SK-N-SH treated with all-trans-retinoic acid at 6 μM for 48 hours (cell line): ENCODE measurements at regions not wholly inside any gene's neighbourhood (a gene's known extent, or its start where the extent isn't known, plus 50 kb on each side); places are given as distances from the start of the nearest gene placed in this dataset.
"Not testable (repeated sequence)": the region's sequence is repeated elsewhere in the genome, so short reads cannot be mapped to it uniquely, and the experiment has no call there.

Source experiments
- ATAC-seq: fragments of 200-7000 bp; cut with Tn5 transposase; 3 replicates; pipeline ENCODE4 v1.9.1; 2020; ENCODE audit warnings: mild to moderate bottlenecking, moderate library complexity
- ARNTL ChIP-seq: fragments of 450-650 bp; formaldehyde crosslinking; IDR thresholded peaks from 2 replicates; pipeline ENCODE4 v1.5.0; 2020; ENCODE audit warnings: low read depth, mild to moderate bottlenecking, moderate library complexity, borderline replicate concordance
- BACH2 ChIP-seq: fragments of 250-450 bp; sonication (Bioruptor Pico); IDR thresholded peaks from 2 replicates; pipeline ENCODE4 v1.9.0; 2021; ENCODE audit warnings: mild to moderate bottlenecking, borderline replicate concordance
- CREB5 ChIP-seq: fragments of 250-450 bp; sonication (Bioruptor Pico); IDR thresholded peaks from 2 replicates; pipeline ENCODE4 v1.5.1; 2020; ENCODE audit warnings: low read depth, mild to moderate bottlenecking, moderate library complexity
- CSRNP3 ChIP-seq: fragments of 250-450 bp; sonication (Bioruptor Pico); IDR thresholded peaks from 2 replicates; pipeline ENCODE4 v1.5.1; 2021; ENCODE audit warnings: mild to moderate bottlenecking, moderate library complexity
- ESRRG ChIP-seq: fragments of 250-450 bp; sonication (Bioruptor Pico); IDR thresholded peaks from 2 replicates; pipeline ENCODE4 v1.6.1; 2021; ENCODE audit warnings: mild to moderate bottlenecking
- GLIS3 ChIP-seq: fragments of 250-450 bp; sonication (Bioruptor Pico); IDR thresholded peaks from 2 replicates; pipeline ENCODE4 v1.5.0; 2020; ENCODE audit warnings: mild to moderate bottlenecking, moderate library complexity
- ISL1 ChIP-seq: fragments of 250-450 bp; sonication (Bioruptor Pico); IDR thresholded peaks from 2 replicates; pipeline ENCODE4 v2.1.2; 2022; ENCODE audit warnings: mild to moderate bottlenecking, moderate library complexity
- OSR1 ChIP-seq: fragments of 250-450 bp; sonication (Bioruptor Pico); IDR thresholded peaks from 2 replicates; pipeline ENCODE4 v1.8.0; 2022; ENCODE audit warnings: moderate library complexity, mild to moderate bottlenecking, inconsistent platforms
- PATZ1 ChIP-seq: fragments of 250-450 bp; sonication (Bioruptor Pico); IDR thresholded peaks from 2 replicates; pipeline ENCODE4 v1.8.0; 2020; ENCODE audit warnings: mild to moderate bottlenecking, moderate library complexity, borderline replicate concordance
- POU6F1 ChIP-seq: fragments of 250-450 bp; sonication (Bioruptor Pico); IDR thresholded peaks from 2 replicates; pipeline ENCODE4 v1.8.0; 2021; ENCODE audit warnings: low read depth, mild to moderate bottlenecking, moderate library complexity, borderline replicate concordance
- RARB ChIP-seq: fragments of 250-450 bp; sonication (Bioruptor Pico); IDR thresholded peaks from 2 replicates; pipeline ENCODE4 v1.8.0; 2021; ENCODE audit warnings: mild to moderate bottlenecking, moderate library complexity
- TCF4 ChIP-seq: fragments of 250-450 bp; sonication (Bioruptor Pico); IDR thresholded peaks from 2 replicates; pipeline ENCODE4 v1.8.0; 2021; ENCODE audit warnings: mild to moderate bottlenecking, moderate library complexity, borderline replicate concordance
- TOX ChIP-seq: fragments of 250-450 bp; sonication (Bioruptor Pico); IDR thresholded peaks from 2 replicates; pipeline ENCODE4 v1.8.0; 2021; ENCODE audit warnings: mild to moderate bottlenecking, moderate library complexity, borderline replicate concordance
- TSHZ2 ChIP-seq: fragments of 250-450 bp; sonication (Bioruptor Pico); IDR thresholded peaks from 2 replicates; pipeline ENCODE4 v1.5.0; 2020; ENCODE audit warnings: mild to moderate bottlenecking, moderate library complexity
- ZC3H10 ChIP-seq: fragments of 250-450 bp; sonication (Bioruptor Pico); IDR thresholded peaks from 2 replicates; pipeline ENCODE4 v1.5.1; 2021; ENCODE audit warnings: mild to moderate bottlenecking, moderate library complexity
- ZFP3 ChIP-seq: fragments of 250-450 bp; sonication (Bioruptor Pico); IDR thresholded peaks from 2 replicates; pipeline ENCODE4 v1.5.0; 2020; ENCODE audit warnings: mild to moderate bottlenecking, moderate library complexity
- ZFP30 ChIP-seq: fragments of 450-650 bp; formaldehyde crosslinking; IDR thresholded peaks from 2 replicates; pipeline ENCODE4 v1.5.0; 2022; ENCODE audit warnings: mild to moderate bottlenecking, moderate library complexity
- ZNF565 ChIP-seq: fragments of 450-650 bp; formaldehyde crosslinking; conservative IDR thresholded peaks from 2 replicates; pipeline ENCODE4 v1.5.0; 2020; ENCODE audit warnings: low read depth, mild to moderate bottlenecking, moderate library complexity
- ZNF8 ChIP-seq: fragments of 450-650 bp; formaldehyde crosslinking; IDR thresholded peaks from 2 replicates; pipeline ENCODE4 v1.5.0; 2020; ENCODE audit warnings: mild to moderate bottlenecking, moderate library complexity

- TF ChIP-seq TSHZ2 (no peak), OSR1 (CRISPR knock-in tag) (no peak), ESRRG (CRISPR knock-in tag) (no peak), ZFP30 (CRISPR knock-in tag) (no peak), ISL1 (CRISPR knock-in tag) (no peak), POU6F1 (CRISPR knock-in tag) (no peak), ZFP3 (no peak)
These were observed 511.7 kb upstream of the CNTNAP5 start (continued) for GRCh38 chr2:123513351-123513750.

GRCh38 chr2:123514613-123515207, 510.4 kb upstream of the CNTNAP5 start:
- ATAC-seq, result no peak
- TF ChIP-seq ZFP30 (CRISPR knock-in tag), result no peak
- no peak for TF ChIP-seq ZC3H10
- TF ChIP-seq BACH2 (CRISPR knock-in tag), result no peak
- TF ChIP-seq CSRNP3 (CRISPR knock-in tag), result no peak

GRCh38 chr2:123518367-123518766, 506.7 kb upstream of the CNTNAP5 start:
- no peak for ATAC-seq
- TF ChIP-seq ISL1 (CRISPR knock-in tag) (no peak), ZNF565 (CRISPR knock-in tag) (no peak), TOX (CRISPR knock-in tag) (no peak), ARNTL (no peak), PATZ1 (CRISPR knock-in tag) (no peak), ZNF8 (CRISPR knock-in tag) (no peak)

- TF ChIP-seq CREB5 (CRISPR knock-in tag), result no peak
- no peak for TF ChIP-seq RARB
- no peak for TF ChIP-seq PATZ1 (CRISPR knock-in tag)
- TF ChIP-seq ESRRG (CRISPR knock-in tag), result no peak
- TF ChIP-seq ZFP3, result no peak
- TF ChIP-seq TCF4 (CRISPR knock-in tag), result no peak
- TF ChIP-seq GLIS3 (CRISPR knock-in tag), result no peak
- no peak for TF ChIP-seq CSRNP3 (CRISPR knock-in tag)
- TF ChIP-seq TSHZ2, result no peak
- TF ChIP-seq ZNF565 (CRISPR knock-in tag), result no peak
- no peak for TF ChIP-seq ZNF8 (CRISPR knock-in tag)
- TF ChIP-seq, all 23 proteins: peak for 0
- ATAC-seq, result no peak
These were observed 503.2 kb upstream of the CNTNAP5 start for GRCh38 chr2:123521854-123522253.

- not testable (repeated sequence) for ATAC-seq
These were observed 502.6 kb upstream of the CNTNAP5 start for GRCh38 chr2:123522498-123522897.
